H9 (cell line): ENCODE measurements at regions not wholly inside any gene's neighbourhood (a gene's known extent, or its start where the extent isn't known, plus 50 kb on each side); places are given as distances from the start of the nearest gene placed in this dataset.

ENCODE experiments used
- DNase-seq: peaks from one replicate; pipeline ENCODE4 v3.0.0-alpha.2; 2017
- H2AFZ ChIP-seq: one replicate; pipeline ENCODE4 v1.6.1; 2013; ENCODE audit warnings: mild to moderate bottlenecking, low read length, control low read depth, moderate library complexity
- H2AK5ac ChIP-seq: 2 replicates; pipeline ENCODE4 v1.6.1; 2013; ENCODE audit warnings: low read length, control low read depth, mixed read lengths; ENCODE audit not compliant: insufficient read length
- H2BK120ac ChIP-seq: one replicate; pipeline ENCODE4 v1.6.1; 2013; ENCODE audit warnings: low read depth, mild to moderate bottlenecking, low read length, control low read depth, inconsistent platforms; ENCODE audit not compliant: poor library complexity, severe bottlenecking
- H2BK12ac ChIP-seq: 2 replicates; pipeline ENCODE4 v1.6.1; 2013; ENCODE audit warnings: low read length, control low read depth, mixed read lengths, low read depth; ENCODE audit not compliant: insufficient read length
- H2BK15ac ChIP-seq: 2 replicates; pipeline ENCODE4 v1.6.1; 2013; ENCODE audit warnings: low read depth, low read length, control low read depth
- H2BK20ac ChIP-seq: one replicate; pipeline ENCODE4 v1.6.1; 2013; ENCODE audit warnings: low read depth, mild to moderate bottlenecking, low read length, control low read depth, inconsistent platforms; ENCODE audit not compliant: poor library complexity, severe bottlenecking
- H2BK5ac ChIP-seq: 2 replicates; pipeline ENCODE4 v1.6.1; 2013; ENCODE audit warnings: low read length, control low read depth, mixed read lengths; ENCODE audit not compliant: insufficient read length
- H3K14ac ChIP-seq: 2 replicates; pipeline ENCODE4 v1.6.1; 2013; ENCODE audit warnings: low read length, control low read depth; ENCODE audit not compliant: insufficient read depth
- H3K18ac ChIP-seq: 2 replicates; pipeline ENCODE4 v1.6.1; 2013; ENCODE audit warnings: low read depth, mild to moderate bottlenecking, mixed read lengths, low read length, control low read depth; ENCODE audit not compliant: insufficient read length
- H3K23ac ChIP-seq: 2 replicates; pipeline ENCODE4 v1.6.1; 2013; ENCODE audit warnings: low read length, control low read depth, mixed read lengths, low read depth; ENCODE audit not compliant: insufficient read length
- H3K23me2 ChIP-seq: 2 replicates; pipeline ENCODE4 v1.6.1; 2013; ENCODE audit warnings: low read depth, mild to moderate bottlenecking, mixed read lengths, low read length, control low read depth; ENCODE audit not compliant: insufficient read length, poor library complexity, severe bottlenecking
- H3K27ac ChIP-seq: 2 replicates; pipeline ENCODE4 v1.5.1; 2013; ENCODE audit warnings: low read length, control low read depth, mixed read lengths, low read depth; ENCODE audit not compliant: insufficient read length
- H3K27me3 ChIP-seq: 2 replicates; pipeline ENCODE4 v1.6.1; 2013; ENCODE audit warnings: low read length, control low read depth, inconsistent platforms; ENCODE audit not compliant: insufficient read depth
- H3K4ac ChIP-seq: 2 replicates; pipeline ENCODE4 v1.6.1; 2013; ENCODE audit warnings: low read depth, mild to moderate bottlenecking, control low read depth, inconsistent platforms, low read length, moderate library complexity
- H3K4me1 ChIP-seq: 2 replicates; pipeline ENCODE4 v1.6.1; 2013; ENCODE audit warnings: low read length, control low read depth, inconsistent platforms; ENCODE audit not compliant: insufficient read depth
- H3K4me2 ChIP-seq: 2 replicates; pipeline ENCODE4 v1.6.1; 2013; ENCODE audit warnings: low read length, control low read depth, mixed read lengths; ENCODE audit not compliant: insufficient read length, insufficient read depth
- H3K56ac ChIP-seq: 2 replicates; pipeline ENCODE4 v1.6.1; 2013; ENCODE audit warnings: low read depth, mild to moderate bottlenecking, mixed read lengths, low read length, control low read depth; ENCODE audit not compliant: insufficient read length
- H3K79me1 ChIP-seq: 2 replicates; pipeline ENCODE4 v1.6.1; 2013; ENCODE audit warnings: low read depth, mild to moderate bottlenecking, moderate library complexity, low read length, control low read depth, inconsistent platforms; ENCODE audit not compliant: insufficient read depth, poor library complexity, severe bottlenecking
- H3K79me2 ChIP-seq: 2 replicates; pipeline ENCODE4 v1.6.1; 2013; ENCODE audit warnings: low read length, control low read depth, inconsistent platforms; ENCODE audit not compliant: insufficient read depth
- H3K9ac ChIP-seq: 2 replicates; pipeline ENCODE4 v1.6.1; 2013; ENCODE audit warnings: low read length, control low read depth, mixed read lengths; ENCODE audit not compliant: insufficient read length; ENCODE audit errors: extremely low read depth
- H3K9me3 ChIP-seq: one replicate; pipeline ENCODE4 v1.6.1; 2013; ENCODE audit warnings: low read depth, low read length, inconsistent platforms; ENCODE audit not compliant: control insufficient read depth
- H3T11ph ChIP-seq: one replicate; pipeline ENCODE4 v1.6.1; 2013; ENCODE audit warnings: mild to moderate bottlenecking, low read length, control low read depth, inconsistent platforms
- H4K20me1 ChIP-seq: one replicate; pipeline ENCODE4 v1.6.1; 2013; ENCODE audit not compliant: control insufficient read depth, insufficient read length, insufficient read depth
- H4K5ac ChIP-seq: 2 replicates; pipeline ENCODE4 v1.6.1; 2013; ENCODE audit warnings: low read depth, mild to moderate bottlenecking, mixed read lengths, low read length, control low read depth; ENCODE audit not compliant: insufficient read length
- H4K8ac ChIP-seq: replicated peaks from 2 replicates; pipeline ENCODE4 v1.6.1; 2013; ENCODE audit warnings: low read length, control low read depth, mixed read lengths, low read depth; ENCODE audit not compliant: insufficient read length
- H4K91ac ChIP-seq: 2 replicates; pipeline ENCODE4 v1.6.1; 2013; ENCODE audit warnings: low read depth, mild to moderate bottlenecking, moderate library complexity, mixed read lengths, low read length, control low read depth; ENCODE audit not compliant: insufficient read length
- H3K27ac Mint-ChIP-seq, 3 experiments: 2 replicates in 2 of 3; 3 replicates in 1 of 3; pipeline ENCODE4 v1.8.0; 2020 to 2021; ENCODE audit warnings: mixed read lengths in 3 of 3, mild to moderate bottlenecking in 1 of 3, moderate library complexity in 1 of 3
- H3K27me3 Mint-ChIP-seq: 2 replicates; pipeline ENCODE4 v1.8.0; 2021; ENCODE audit warnings: low read depth, mild to moderate bottlenecking, moderate library complexity, mixed read lengths
- H3K36me3 Mint-ChIP-seq, 3 experiments: 2 replicates in 2 of 3; 3 replicates in 1 of 3; pipeline ENCODE4 v1.8.0; 2020 to 2021; ENCODE audit warnings: low read depth in 3 of 3, mixed read lengths in 3 of 3; ENCODE audit not compliant: insufficient read depth in 1 of 3
- H3K4me1 Mint-ChIP-seq, 2 experiments: 2 replicates each; pipeline ENCODE4 v1.8.0; 2020; ENCODE audit warnings: mixed read lengths in 2 of 2
- H3K4me3 Mint-ChIP-seq, 2 experiments: 2 replicates in 1 of 2; 3 replicates in 1 of 2; pipeline ENCODE4 v1.8.0; 2020 to 2021; ENCODE audit warnings: mild to moderate bottlenecking in 2 of 2, mixed read lengths in 2 of 2, moderate library complexity in 1 of 2
- H3K9me3 Mint-ChIP-seq, 2 experiments: 2 replicates in 1 of 2; 3 replicates in 1 of 2; pipeline ENCODE4 v1.8.0; 2020; ENCODE audit warnings: mild to moderate bottlenecking in 2 of 2, mixed read lengths in 2 of 2, moderate library complexity in 1 of 2
- WGBS: extraction: QIAGEN DNeasy Blood & Tissue Kit; methylation state at CpG from one replicate; pipeline ENCODE4 v1.1.7; 2013; ENCODE audit warnings: missing lambda C conversion rate, low lambda C conversion rate, mixed read lengths; ENCODE audit not compliant: insufficient read length; ENCODE audit errors: extremely low coverage; 5-methylcytosine and 5-hydroxymethylcytosine counted together
- TF ChIP-seq, protein P1 (sequence below): fragments of 200-600 bp; sonication (generic); conservative IDR thresholded peaks from 3 replicates; pipeline ENCODE4 v1.8.0; 2021; ENCODE audit warnings: antibody characterized with exemption, mild to moderate bottlenecking

DNA sequence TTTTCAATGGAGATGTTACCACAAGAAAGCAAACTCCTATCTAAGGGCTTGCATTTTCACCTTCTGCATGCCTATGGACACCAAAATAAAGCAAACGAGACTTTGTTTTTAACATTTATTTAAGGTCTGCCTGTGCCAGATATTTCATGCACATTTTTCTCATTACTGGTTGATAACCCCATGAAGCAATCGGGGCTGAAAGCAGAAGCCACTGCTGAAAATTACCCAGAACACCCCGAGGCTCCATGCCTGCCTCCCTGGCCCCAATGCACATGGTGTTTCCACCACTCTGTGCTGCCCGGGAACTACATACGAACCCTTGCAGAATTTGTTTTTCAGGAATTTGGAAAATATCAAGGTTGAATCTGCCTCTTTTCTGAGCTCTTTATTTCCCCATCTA, 240.1 kb downstream of the NR2F1-AS1 start:
- Histone ChIP-seq H3K79me1 (no peaks in the 10 kb centered on the region), H2BK20ac (no peak overlapping the region), H3K4me1 (no peaks in the 10 kb centered on the region), H4K91ac (no peak overlapping the region), H2BK15ac (no peak overlapping the region), H3K4me2 (no peak overlapping the region), H3K23ac (no peak overlapping the region), H3K9ac (no peak overlapping the region), H3K18ac (no peak overlapping the region), H3K23me2 (no peaks in the 10 kb centered on the region), H2AK5ac (no peak overlapping the region), H2BK12ac (no peak overlapping the region), H2AFZ (no peak overlapping the region), H3K4ac (no peak overlapping the region), H2BK120ac (no peak overlapping the region), H3K9me3 (no peaks in the 10 kb centered on the region), H3K79me2 (no peaks in the 10 kb centered on the region), H3T11ph (no peak overlapping the region), H3K14ac (no peak overlapping the region), H4K8ac (no peak overlapping the region), H3K56ac (no peak overlapping the region), H3K27me3 (no peaks in the 10 kb centered on the region), H4K5ac (no peak overlapping the region), H2BK5ac (no peak overlapping the region), H4K20me1 (no peaks in the 10 kb centered on the region), H3K27ac (no peak overlapping the region)
- no peaks in the 10 kb centered on the region; a peak in 1 of 7 replicates for H3K36me3 Mint-ChIP-seq
- H3K27ac Mint-ChIP-seq = no peak overlapping the region
- peaks cover 0 to 2% of the 10 kb centered on the region in 2 experiments; a peak in 3 of 5 replicates for H3K9me3 Mint-ChIP-seq
- H3K4me3 Mint-ChIP-seq = no peak overlapping the region; a peak in 1 of 5 replicates
- no CpG with 5 or more reads among the region's 5 CpGs for WGBS
- TF ChIP-seq, protein P1, sequence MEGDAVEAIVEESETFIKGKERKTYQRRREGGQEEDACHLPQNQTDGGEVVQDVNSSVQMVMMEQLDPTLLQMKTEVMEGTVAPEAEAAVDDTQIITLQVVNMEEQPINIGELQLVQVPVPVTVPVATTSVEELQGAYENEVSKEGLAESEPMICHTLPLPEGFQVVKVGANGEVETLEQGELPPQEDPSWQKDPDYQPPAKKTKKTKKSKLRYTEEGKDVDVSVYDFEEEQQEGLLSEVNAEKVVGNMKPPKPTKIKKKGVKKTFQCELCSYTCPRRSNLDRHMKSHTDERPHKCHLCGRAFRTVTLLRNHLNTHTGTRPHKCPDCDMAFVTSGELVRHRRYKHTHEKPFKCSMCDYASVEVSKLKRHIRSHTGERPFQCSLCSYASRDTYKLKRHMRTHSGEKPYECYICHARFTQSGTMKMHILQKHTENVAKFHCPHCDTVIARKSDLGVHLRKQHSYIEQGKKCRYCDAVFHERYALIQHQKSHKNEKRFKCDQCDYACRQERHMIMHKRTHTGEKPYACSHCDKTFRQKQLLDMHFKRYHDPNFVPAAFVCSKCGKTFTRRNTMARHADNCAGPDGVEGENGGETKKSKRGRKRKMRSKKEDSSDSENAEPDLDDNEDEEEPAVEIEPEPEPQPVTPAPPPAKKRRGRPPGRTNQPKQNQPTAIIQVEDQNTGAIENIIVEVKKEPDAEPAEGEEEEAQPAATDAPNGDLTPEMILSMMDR = no peak
- DNase-seq = no peak
- no peaks in the 10 kb centered on the region for H3K27me3 Mint-ChIP-seq
- H3K4me1 Mint-ChIP-seq = 0 out of 4 replicates have a peak, but pooled peaks cover 0 to 3% of the 10 kb centered on the region in 2 experiments
